ENCODE measurements at regions not wholly inside any gene's neighbourhood (a gene's known extent, or its start where the extent isn't known, plus 50 kb on each side); places are given as distances from the start of the nearest gene placed in this dataset.

GRCh38 chr18:10402871-10403559 is 51.4 kb upstream of the APCDD1 start:
- DNase-seq = peak; percentile 21

- no peak for DNase-seq
Observed at GRCh38 chr18:10403708-10404107, 50.7 kb upstream of the APCDD1 start.

GRCh38 chr18:10404168-10404567 is 50.3 kb upstream of the APCDD1 start:
- no peak for DNase-seq
